ACC112 (cell line): ENCODE measurements at regions not wholly inside any gene's neighbourhood (a gene's known extent, or its start where the extent isn't known, plus 50 kb on each side); places are given as distances from the start of the nearest gene placed in this dataset.

Source experiments
- H2AFZ ChIP-seq: fragments of 200-600 bp; sonication (generic); one replicate; pipeline ENCODE4 v1.6.0; 2017; ENCODE audit warnings: antibody characterized with exemption, low read length; ENCODE audit not compliant: unreplicated experiment
- H3K27ac ChIP-seq: fragments of 200-600 bp; sonication (generic); 2 replicates; pipeline ENCODE4 v1.5.1; 2014; ENCODE audit warnings: low read depth, mild to moderate bottlenecking, antibody characterized with exemption, low read length, moderate library complexity
- H3K27me3 ChIP-seq: fragments of 200-600 bp; sonication (generic); 2 replicates; pipeline ENCODE4 v1.6.1; 2014; ENCODE audit warnings: mild to moderate bottlenecking, antibody characterized with exemption, low read length, moderate library complexity, mixed read lengths; ENCODE audit not compliant: insufficient read depth
- H3K36me3 ChIP-seq: fragments of 200-600 bp; sonication (generic); 2 replicates; pipeline ENCODE4 v1.6.1; 2016; ENCODE audit warnings: mild to moderate bottlenecking, antibody characterized with exemption, low read length, moderate library complexity, mixed read lengths; ENCODE audit not compliant: insufficient read depth
- H3K4me1 ChIP-seq: fragments of 200-600 bp; sonication (generic); one replicate; pipeline ENCODE4 v1.6.1; 2016; ENCODE audit warnings: low read length, mixed read lengths; ENCODE audit not compliant: insufficient read depth, unreplicated experiment, control insufficient read depth
- H3K4me3 ChIP-seq: fragments of 200-600 bp; sonication (generic); 2 replicates; pipeline ENCODE4 v1.5.1; 2014; ENCODE audit warnings: mild to moderate bottlenecking, low read depth, low read length
- H3K79me2 ChIP-seq: fragments of 200-600 bp; sonication (generic); one replicate; pipeline ENCODE4 v1.6.0; 2016; ENCODE audit warnings: low read length; ENCODE audit not compliant: control insufficient read depth, unreplicated experiment, insufficient read depth

DNA sequence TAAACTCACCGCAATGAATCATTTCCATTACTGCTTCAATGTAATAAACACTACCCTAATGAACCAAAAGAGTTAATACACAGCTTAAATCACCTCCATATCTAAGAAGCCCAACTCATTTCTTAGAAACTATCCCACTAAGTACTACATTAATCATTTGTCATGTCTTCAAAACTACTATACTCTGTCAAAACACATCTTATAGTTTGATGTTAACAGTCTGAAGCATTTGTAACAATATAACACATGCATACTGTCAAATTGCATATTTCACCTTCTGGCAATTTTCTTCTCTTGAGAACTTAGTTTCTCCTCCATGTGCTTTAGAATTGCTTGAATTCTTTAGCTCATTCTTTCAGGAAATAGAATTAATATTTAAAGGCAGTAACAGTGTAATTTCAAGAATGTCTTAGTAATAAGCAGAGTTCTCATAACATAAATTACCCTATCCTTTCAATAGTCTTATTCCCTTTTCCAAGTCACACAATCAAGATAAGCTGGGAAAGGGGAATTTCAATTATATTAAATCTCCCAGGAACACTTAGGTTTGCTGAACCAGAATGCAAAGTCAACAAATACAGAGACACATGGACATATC lies 199.7 kb downstream of the ATPSCKMT start:
- Histone ChIP-seq H3K79me2 (no peaks in the 10 kb centered on the region), H3K27ac (no peak overlapping the region), H3K4me3 (no peak overlapping the region)

DNA sequence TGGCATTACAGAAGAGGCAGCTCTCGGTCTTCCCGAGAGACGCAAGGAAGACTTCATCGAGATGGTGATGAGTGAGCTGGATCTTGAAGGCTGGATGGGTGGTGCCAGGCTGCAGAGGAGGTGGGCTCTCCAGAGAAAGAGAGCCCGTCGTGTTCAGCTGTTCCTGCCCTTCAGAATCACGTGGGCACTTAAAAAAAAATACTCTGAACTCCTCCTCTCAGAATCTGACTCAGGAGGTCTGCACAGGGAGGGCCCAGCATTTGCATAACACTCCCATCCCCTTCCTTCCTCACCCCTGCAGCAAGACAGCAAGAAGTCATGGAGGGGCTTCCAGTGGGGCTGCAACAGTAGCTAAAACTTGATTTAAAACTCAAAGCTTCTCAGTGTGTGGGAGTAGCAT lies 203.0 kb downstream of the ATPSCKMT start:
- H3K27ac ChIP-seq = no peak overlapping the region
- H3K27me3 ChIP-seq = no peaks in the 10 kb centered on the region
- H3K36me3 ChIP-seq = no peaks in the 10 kb centered on the region
- H3K79me2 ChIP-seq = no peaks in the 10 kb centered on the region
- no peak overlapping the region for H3K4me3 ChIP-seq
- H2AFZ ChIP-seq = no peak overlapping the region
- H3K4me1 ChIP-seq = no peaks in the 10 kb centered on the region

More for the DNA sequence above, 199.7 kb downstream of the ATPSCKMT start:
- Histone ChIP-seq H2AFZ (no peak overlapping the region), H3K4me1 (no peaks in the 10 kb centered on the region), H3K36me3 (no peaks in the 10 kb centered on the region), H3K27me3 (no peaks in the 10 kb centered on the region)

- H3K27me3 ChIP-seq = no peaks in the 10 kb centered on the region
- no peak overlapping the region for H3K27ac ChIP-seq
- H3K79me2 ChIP-seq = no peaks in the 10 kb centered on the region
- H3K4me1 ChIP-seq = no peaks in the 10 kb centered on the region
- H3K4me3 ChIP-seq = no peak overlapping the region
- no peaks in the 10 kb centered on the region for H3K36me3 ChIP-seq
- H2AFZ ChIP-seq = no peak overlapping the region
These were observed 204.3 kb downstream of the ATPSCKMT start for GRCh38 chr5:10045376-10045775.

GRCh38 chr5:10036136-10036815 lies 213.4 kb downstream of the ATPSCKMT start:
- no peaks in the 10 kb centered on the region for H3K36me3 ChIP-seq
- no peaks in the 10 kb centered on the region for H3K27me3 ChIP-seq
- H3K4me3 ChIP-seq = no peak overlapping the region
- H2AFZ ChIP-seq = no peak overlapping the region
- H3K27ac ChIP-seq = no peak overlapping the region
- no peaks in the 10 kb centered on the region for H3K79me2 ChIP-seq
- no peaks in the 10 kb centered on the region for H3K4me1 ChIP-seq

DNA sequence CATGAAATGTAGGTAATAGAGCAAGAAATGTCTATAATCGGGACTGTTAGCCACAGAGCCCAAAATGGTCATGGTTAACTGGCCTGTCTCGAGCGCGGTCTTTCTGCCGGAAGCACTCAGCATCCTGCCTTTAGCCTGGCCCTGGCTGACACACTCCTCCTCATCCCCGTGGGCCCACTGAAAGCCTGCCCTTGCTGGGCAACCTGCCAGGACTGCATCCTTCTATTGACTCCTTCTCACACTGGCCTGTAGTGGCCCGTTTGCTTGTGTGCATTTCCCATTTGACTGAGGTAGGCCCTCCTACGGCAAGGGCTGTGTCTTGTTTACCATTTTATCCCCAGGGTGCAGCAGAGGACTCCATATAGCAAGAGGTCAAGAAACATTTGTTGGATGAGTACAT lies 215.7 kb downstream of the ATPSCKMT start:
- Histone ChIP-seq H3K27ac (no peak overlapping the region), H3K36me3 (no peaks in the 10 kb centered on the region), H2AFZ (no peak overlapping the region), H3K27me3 (no peaks in the 10 kb centered on the region), H3K79me2 (no peaks in the 10 kb centered on the region), H3K4me3 (no peak overlapping the region), H3K4me1 (no peaks in the 10 kb centered on the region)

DNA sequence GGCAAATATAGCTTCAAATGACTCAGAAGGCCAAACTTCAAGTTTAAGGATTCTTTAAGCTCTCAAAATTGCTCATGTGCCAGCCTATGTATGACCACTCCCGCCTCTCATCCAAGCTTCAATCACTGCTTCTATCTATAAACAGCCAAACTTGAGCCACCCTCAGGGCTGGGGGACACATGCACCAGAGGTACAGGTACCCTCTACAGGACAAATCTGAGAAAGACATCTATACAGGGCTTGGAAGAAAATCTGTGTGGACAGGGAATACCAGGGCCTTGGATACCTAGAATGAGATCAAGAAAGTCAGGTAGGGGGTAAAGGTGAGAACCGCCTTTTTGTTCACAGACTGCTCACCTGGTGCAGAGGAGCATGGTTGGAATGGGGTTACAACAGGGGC lies 217.9 kb downstream of the ATPSCKMT start:
- Histone ChIP-seq H3K4me3 (no peak overlapping the region), H3K4me1 (no peaks in the 10 kb centered on the region), H3K79me2 (no peaks in the 10 kb centered on the region)

GRCh38 chr5:10030219-10030831 lies 219.4 kb downstream of the ATPSCKMT start:
- Histone ChIP-seq H3K27me3 (peaks cover 9% of the 10 kb centered on the region), H3K27ac (no peak overlapping the region), H3K36me3 (no peaks in the 10 kb centered on the region), H3K79me2 (no peaks in the 10 kb centered on the region), H3K4me3 (no peak overlapping the region), H2AFZ (no peak overlapping the region), H3K4me1 (no peaks in the 10 kb centered on the region)

More for the DNA sequence above, 217.9 kb downstream of the ATPSCKMT start:
- Histone ChIP-seq H3K36me3 (no peaks in the 10 kb centered on the region), H2AFZ (no peak overlapping the region), H3K27me3 (peaks cover 9% of the 10 kb centered on the region), H3K27ac (no peak overlapping the region)

DNA sequence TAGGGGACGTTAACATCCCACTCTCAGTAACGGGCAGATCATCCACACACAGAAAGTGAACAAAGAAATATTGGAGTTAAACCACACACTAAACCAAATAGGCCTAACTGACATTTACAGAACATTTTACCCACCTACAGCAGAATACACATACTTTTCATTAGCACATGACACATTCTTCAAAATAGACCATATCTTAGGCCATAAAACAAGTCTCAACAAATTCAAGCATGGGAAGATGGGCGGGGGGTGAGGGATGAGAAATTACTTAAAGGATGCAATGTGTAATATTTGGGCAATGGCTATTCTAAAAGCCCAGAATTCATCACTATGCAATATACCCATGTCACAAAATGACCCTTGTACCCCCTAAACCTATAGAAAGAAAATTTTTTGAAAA lies 226.2 kb downstream of the ATPSCKMT start:
- H3K4me3 ChIP-seq = no peak overlapping the region
- H3K27me3 ChIP-seq = peaks cover 9% of the 10 kb centered on the region
- H3K4me1 ChIP-seq = peaks cover 6% of the 10 kb centered on the region
- H2AFZ ChIP-seq = no peak overlapping the region
- no peak overlapping the region for H3K27ac ChIP-seq
- no peaks in the 10 kb centered on the region for H3K36me3 ChIP-seq
- no peaks in the 10 kb centered on the region for H3K79me2 ChIP-seq

- Histone ChIP-seq H3K27me3 (no peaks in the 10 kb centered on the region), H3K4me3 (no peak overlapping the region), H2AFZ (no peak overlapping the region), H3K79me2 (no peaks in the 10 kb centered on the region), H3K27ac (no peak overlapping the region), H3K4me1 (peaks cover 13% of the 10 kb centered on the region), H3K36me3 (no peaks in the 10 kb centered on the region)
These were observed 228.4 kb downstream of the ATPSCKMT start for GRCh38 chr5:10021248-10021647.

- Histone ChIP-seq H2AFZ (no peak overlapping the region), H3K36me3 (no peaks in the 10 kb centered on the region), H3K27me3 (no peaks in the 10 kb centered on the region), H3K27ac (peak overlapping the region; percentile 68; the same call in 1 of the 2 replicates), H3K4me3 (no peak overlapping the region), H3K4me1 (peaks cover 13% of the 10 kb centered on the region), H3K79me2 (no peaks in the 10 kb centered on the region)
These were observed 230.5 kb downstream of the ATPSCKMT start for GRCh38 chr5:10019236-10019635.
